GM12878 (cell line): ENCODE measurements at regions not wholly inside any gene's neighbourhood (a gene's known extent, or its start where the extent isn't known, plus 50 kb on each side); places are given as distances from the start of the nearest gene placed in this dataset.

Experiments
- ATAC-seq: fragments of 200-7000 bp; cut with Tn5 transposase; 3 replicates; pipeline ENCODE4 v1.9.1; 2020; ENCODE audit warnings: mild to moderate bottlenecking, moderate library complexity
- BruUV-seq: library from RNA; stranded (reverse); fragments of 400-500 nt; replicated peaks from 2 replicates; lab custom pipeline; 2021; lab: Mats Ljungman, UMichigan
- CTCF ChIA-PET: fragments of 300-600 bp; sonication (Branson Sonifier 250); formaldehyde crosslinking; extraction: SDS; loops from one replicate; lab custom pipeline; 2021; ENCODE audit warnings: inconsistent platforms; lab: Yijun Ruan, JAX
- POLR2A ChIA-PET: fragments of 350-600 bp; formaldehyde crosslinking; extraction: SDS; loops from one replicate; lab custom pipeline; 2021; ENCODE audit warnings: inconsistent platforms; lab: Charles Lee
- RAD21 ChIA-PET: fragments of 300-600 bp; sonication (Branson Sonifier 250); formaldehyde crosslinking; loops from one replicate; lab custom pipeline; 2023; ENCODE audit warnings: antibody characterized with exemption; ENCODE audit not compliant: unreplicated experiment; lab: Charles Lee
- SMC1A ChIA-PET: fragments of 300-600 bp; sonication (Branson Sonifier 250); formaldehyde crosslinking; loops from one replicate; lab custom pipeline; 2023; ENCODE audit not compliant: unreplicated experiment, uncharacterized antibody; lab: Charles Lee
- DNase-seq: peaks from one replicate; pipeline ENCODE4 v3.0.0-alpha.2; 2011; ENCODE audit warnings: low read depth, low spot score
- FAIRE-seq: peaks from 3 replicates; lab custom pipeline; 2011; peaks lifted over from hg19 to GRCh38; lab: Jason Lieb, UNC
- H2AFZ ChIP-seq: 2 replicates; pipeline ENCODE4 v1.6.0; 2011; ENCODE audit warnings: low read depth, low read length, control low read depth; ENCODE audit not compliant: control insufficient read depth
- H3K27ac ChIP-seq: 2 replicates; pipeline ENCODE4 v1.5.1; 2011; ENCODE audit warnings: control low read depth; ENCODE audit not compliant: control insufficient read depth, insufficient read depth
- H3K27me3 ChIP-seq, 2 experiments: replicated peaks in 1 of 2; 2 replicates each; pipeline versions ENCODE4 v1.6.0 to v1.6.1; 2011; ENCODE audit warnings: low read length in 1 of 2; ENCODE audit not compliant: control insufficient read depth in 2 of 2, insufficient read depth in 2 of 2
- H3K36me3 ChIP-seq, 2 experiments: 2 replicates each; pipeline ENCODE4 v1.5.1; 2011; ENCODE audit warnings: low read length in 1 of 2; ENCODE audit not compliant: control insufficient read depth in 2 of 2, insufficient read depth in 2 of 2
- H3K4me1 ChIP-seq: 2 replicates; pipeline ENCODE4 v1.6.1; 2011; ENCODE audit warnings: mild to moderate bottlenecking, low read length, moderate library complexity, mixed read lengths; ENCODE audit not compliant: control insufficient read depth, insufficient read depth
- H3K4me2 ChIP-seq: 2 replicates; pipeline ENCODE4 v1.6.0; 2011; ENCODE audit warnings: control low read depth; ENCODE audit not compliant: control insufficient read depth, insufficient read depth
- H3K4me3 ChIP-seq: fragments of 200-600 bp; sonication (generic); 2 replicates; pipeline ENCODE4 v1.5.1; 2016
- H3K79me2 ChIP-seq: 2 replicates; pipeline ENCODE4 v1.6.0; 2011; ENCODE audit warnings: low read length; ENCODE audit not compliant: control insufficient read depth, insufficient read depth
- H3K9ac ChIP-seq: 2 replicates; pipeline ENCODE4 v1.8.0; 2011; ENCODE audit warnings: low read length, control low read depth, mixed read lengths; ENCODE audit not compliant: control insufficient read depth, insufficient read depth
- H3K9me3 ChIP-seq: replicated peaks from 3 replicates; pipeline ENCODE4 v1.5.1; 2011; ENCODE audit warnings: mild to moderate bottlenecking, low read length; ENCODE audit not compliant: control insufficient read depth, insufficient read depth
- H4K20me1 ChIP-seq: 2 replicates; pipeline ENCODE4 v1.6.0; 2011; ENCODE audit not compliant: control insufficient read depth, insufficient read depth
- CHD1 ChIP-seq: IDR thresholded peaks from 2 replicates; pipeline ENCODE4 v1.6.1; 2012; ENCODE audit warnings: low read depth, low read length, improper control_type of control experiment
- HCFC1 ChIP-seq: fragments of 150-350 bp; IDR thresholded peaks from 2 replicates; pipeline ENCODE4 v1.6.1; 2014; ENCODE audit warnings: low read length
- RB1 ChIP-seq: fragments of 450-650 bp; formaldehyde crosslinking; IDR thresholded peaks from 2 replicates; pipeline ENCODE4 v1.6.1; 2017; ENCODE audit warnings: mild to moderate bottlenecking, borderline replicate concordance
- TARDBP ChIP-seq: IDR thresholded peaks from 2 replicates; pipeline ENCODE4 v1.6.1; 2016; ENCODE audit warnings: borderline replicate concordance
- YY1 ChIP-seq: IDR thresholded peaks from 2 replicates; pipeline ENCODE4 v1.6.1; 2011; ENCODE audit warnings: low read depth, mild to moderate bottlenecking, low read length
- ZZZ3 ChIP-seq: IDR thresholded peaks from 2 replicates; pipeline ENCODE4 v1.6.1; 2011; ENCODE audit warnings: low read depth; ENCODE audit not compliant: control insufficient read depth, insufficient read length
- WGBS: methylation state at CpG from one replicate; pipeline ENCODE4 v1.1.6; 2016; ENCODE audit warnings: low lambda C conversion rate; ENCODE audit not compliant: insufficient replicate concordance, insufficient coverage; ENCODE audit errors: missing lambda C conversion rate; 5-methylcytosine and 5-hydroxymethylcytosine counted together
- in situ Hi-C: fragments of 300-500 bp; cut with MboI; formaldehyde crosslinking; loops from 9 replicates; pipeline ENCODE4 v1.14.3; 2018; ENCODE audit warnings: mixed read lengths
- intact Hi-C: fragments of 100-400 bp; cut with micrococcal nuclease; formaldehyde crosslinking; loops from one replicate; pipeline ENCODE4 v1.14.2; 2022; ENCODE audit not compliant: unreplicated experiment
- TF ChIP-seq, protein P1 (sequence below): fragments of 450-650 bp; IDR thresholded peaks from 2 replicates; pipeline ENCODE4 v1.6.1; 2018; ENCODE audit warnings: mild to moderate bottlenecking, low read depth, moderate library complexity; ENCODE audit not compliant: partially characterized antibody
- TF ChIP-seq, protein P2 (sequence below): fragments of 450-650 bp; IDR thresholded peaks from 2 replicates; pipeline ENCODE4 v1.6.1; 2017; ENCODE audit warnings: borderline replicate concordance
- TF ChIP-seq, protein P3 (sequence below): IDR thresholded peaks from 2 replicates; pipeline ENCODE4 v1.6.1; 2011; ENCODE audit warnings: borderline replicate concordance, low read depth, mild to moderate bottlenecking, moderate library complexity, mixed read lengths, low read length; ENCODE audit not compliant: insufficient read depth; ENCODE audit errors: extremely low read length

DNA sequence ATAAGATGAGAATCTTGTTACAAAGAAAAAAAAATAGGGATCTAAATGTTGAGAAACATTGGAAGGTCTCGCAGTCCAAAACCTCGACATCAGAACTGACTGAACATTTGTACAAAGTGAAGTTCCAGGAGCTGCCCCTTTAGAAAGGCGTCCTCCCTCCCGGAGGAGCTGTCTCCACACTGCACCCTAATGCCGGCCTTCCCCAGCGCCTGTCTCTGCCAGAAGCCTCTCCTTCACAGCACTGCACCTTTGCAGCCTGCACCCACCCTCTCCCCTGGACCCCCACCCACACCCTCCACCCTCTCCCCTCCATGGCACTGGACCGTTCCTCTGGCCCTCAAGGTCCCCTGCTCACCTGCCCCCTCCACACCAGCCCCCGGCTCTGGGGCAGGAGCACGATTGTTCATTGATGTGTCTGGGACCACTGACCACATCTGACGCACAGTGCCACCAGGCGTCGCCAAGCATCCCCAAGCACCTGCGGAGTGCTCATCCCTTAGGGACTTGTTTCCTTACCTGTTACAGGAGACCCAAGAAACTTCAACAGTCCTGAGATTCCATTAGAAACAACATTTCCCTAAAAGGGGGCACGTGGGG, 90.3 kb upstream of the SNTG2 start:
- Histone ChIP-seq H3K36me3 (no peaks in the 10 kb centered on the region), H3K4me2 (no peak overlapping the region), H3K4me3 (no peak overlapping the region), H3K4me1 (no peaks in the 10 kb centered on the region), H2AFZ (no peak overlapping the region), H3K9ac (no peak overlapping the region), H3K27ac (no peak overlapping the region), H3K27me3 (no peaks in the 10 kb centered on the region), H4K20me1 (no peaks in the 10 kb centered on the region), H3K9me3 (no peaks in the 10 kb centered on the region; the same call in 2 of the 3 replicates), H3K79me2 (no peaks in the 10 kb centered on the region)
- WGBS: 60% methylated on average over 14 of the region's 14 CpGs
- ChIA-PET SMC1A (no interaction called here), CTCF (interaction anchor here (0.7 kb wide), 1 partner anchor 246 kb away, joined by 3 read pairs; no protein-coding TSS in a partner anchor), POLR2A (no interaction called here), RAD21 (no interaction called here)
- DNase-seq (no peak), ATAC-seq (no peak; the same call in 2 of the 3 replicates), FAIRE-seq (no peak)
- intact Hi-C loops (no loop called here), in situ Hi-C loops (no loop called here)
- TF ChIP-seq, protein P1, sequence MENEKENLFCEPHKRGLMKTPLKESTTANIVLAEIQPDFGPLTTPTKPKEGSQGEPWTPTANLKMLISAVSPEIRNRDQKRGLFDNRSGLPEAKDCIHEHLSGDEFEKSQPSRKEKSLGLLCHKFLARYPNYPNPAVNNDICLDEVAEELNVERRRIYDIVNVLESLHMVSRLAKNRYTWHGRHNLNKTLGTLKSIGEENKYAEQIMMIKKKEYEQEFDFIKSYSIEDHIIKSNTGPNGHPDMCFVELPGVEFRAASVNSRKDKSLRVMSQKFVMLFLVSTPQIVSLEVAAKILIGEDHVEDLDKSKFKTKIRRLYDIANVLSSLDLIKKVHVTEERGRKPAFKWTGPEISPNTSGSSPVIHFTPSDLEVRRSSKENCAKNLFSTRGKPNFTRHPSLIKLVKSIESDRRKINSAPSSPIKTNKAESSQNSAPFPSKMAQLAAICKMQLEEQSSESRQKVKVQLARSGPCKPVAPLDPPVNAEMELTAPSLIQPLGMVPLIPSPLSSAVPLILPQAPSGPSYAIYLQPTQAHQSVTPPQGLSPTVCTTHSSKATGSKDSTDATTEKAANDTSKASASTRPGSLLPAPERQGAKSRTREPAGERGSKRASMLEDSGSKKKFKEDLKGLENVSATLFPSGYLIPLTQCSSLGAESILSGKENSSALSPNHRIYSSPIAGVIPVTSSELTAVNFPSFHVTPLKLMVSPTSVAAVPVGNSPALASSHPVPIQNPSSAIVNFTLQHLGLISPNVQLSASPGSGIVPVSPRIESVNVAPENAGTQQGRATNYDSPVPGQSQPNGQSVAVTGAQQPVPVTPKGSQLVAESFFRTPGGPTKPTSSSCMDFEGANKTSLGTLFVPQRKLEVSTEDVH: no peak
- TF ChIP-seq HCFC1 (no peak), CHD1 (no peak), TARDBP (no peak), RB1 (no peak), ZZZ3 (no peak), YY1 (no peak)
- TF ChIP-seq, protein P2, sequence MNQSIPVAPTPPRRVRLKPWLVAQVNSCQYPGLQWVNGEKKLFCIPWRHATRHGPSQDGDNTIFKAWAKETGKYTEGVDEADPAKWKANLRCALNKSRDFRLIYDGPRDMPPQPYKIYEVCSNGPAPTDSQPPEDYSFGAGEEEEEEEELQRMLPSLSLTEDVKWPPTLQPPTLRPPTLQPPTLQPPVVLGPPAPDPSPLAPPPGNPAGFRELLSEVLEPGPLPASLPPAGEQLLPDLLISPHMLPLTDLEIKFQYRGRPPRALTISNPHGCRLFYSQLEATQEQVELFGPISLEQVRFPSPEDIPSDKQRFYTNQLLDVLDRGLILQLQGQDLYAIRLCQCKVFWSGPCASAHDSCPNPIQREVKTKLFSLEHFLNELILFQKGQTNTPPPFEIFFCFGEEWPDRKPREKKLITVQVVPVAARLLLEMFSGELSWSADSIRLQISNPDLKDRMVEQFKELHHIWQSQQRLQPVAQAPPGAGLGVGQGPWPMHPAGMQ: no peak
- TF ChIP-seq, protein P3, sequence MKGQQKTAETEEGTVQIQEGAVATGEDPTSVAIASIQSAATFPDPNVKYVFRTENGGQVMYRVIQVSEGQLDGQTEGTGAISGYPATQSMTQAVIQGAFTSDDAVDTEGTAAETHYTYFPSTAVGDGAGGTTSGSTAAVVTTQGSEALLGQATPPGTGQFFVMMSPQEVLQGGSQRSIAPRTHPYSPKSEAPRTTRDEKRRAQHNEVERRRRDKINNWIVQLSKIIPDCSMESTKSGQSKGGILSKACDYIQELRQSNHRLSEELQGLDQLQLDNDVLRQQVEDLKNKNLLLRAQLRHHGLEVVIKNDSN: no peak
- BruUV-seq: no TSS peak
